OCI-LY3 (cell line): ENCODE measurements at regions not wholly inside any gene's neighbourhood (a gene's known extent, or its start where the extent isn't known, plus 50 kb on each side); places are given as distances from the start of the nearest gene placed in this dataset.
A peak's percentile ranks its signal among the peaks of the same experiment; 100 is the strongest.
"Not testable (repeated sequence)": the region's sequence is repeated elsewhere in the genome, so short reads cannot be mapped to it uniquely, and the experiment has no call there.

ENCODE experiments used
- H2AFZ ChIP-seq: fragments of 200-600, 300-600 bp; shearing (Covaris generic); 2 replicates; pipeline ENCODE4 v1.6.0; 2014; ENCODE audit warnings: antibody characterized with exemption, low read depth, low read length
- H3K27ac ChIP-seq: fragments of 200-600, 300-600 bp; sonication (generic); 2 replicates; pipeline ENCODE4 v1.5.1; 2014; ENCODE audit warnings: mild to moderate bottlenecking, low read length, moderate library complexity, mixed read lengths
- H3K27me3 ChIP-seq: fragments of 200-600, 300-600 bp; sonication (generic); 2 replicates; pipeline ENCODE4 v1.6.1; 2014; ENCODE audit warnings: low read depth, low read length, mixed read lengths
- H3K36me3 ChIP-seq: fragments of 200-600, 300-600 bp; sonication (generic); replicated peaks from 2 replicates; pipeline ENCODE3; 2014; ENCODE audit warnings: low read depth, low read length, mixed read lengths
- H3K4me1 ChIP-seq: fragments of 300-600, 200-600 bp; sonication (generic); 2 replicates; pipeline ENCODE4 v1.6.1; 2014; ENCODE audit warnings: low read length, mixed read lengths
- H3K4me2 ChIP-seq: fragments of 200-600, 300-600 bp; sonication (generic); 2 replicates; pipeline ENCODE4 v1.6.1; 2014; ENCODE audit warnings: low read length, mixed read lengths
- H3K4me3 ChIP-seq: fragments of 300-600, 200-600 bp; sonication (generic); 2 replicates; pipeline ENCODE4 v1.5.1; 2014; ENCODE audit warnings: antibody characterized with exemption, mild to moderate bottlenecking, low read length, moderate library complexity
- H3K79me2 ChIP-seq: fragments of 300-600, 200-600 bp; shearing (Covaris generic); 2 replicates; pipeline ENCODE4 v1.6.1; 2014; ENCODE audit warnings: mild to moderate bottlenecking, low read length, mixed read lengths
- H3K9ac ChIP-seq: fragments of 300-600, 200-600 bp; shearing (Covaris generic); 2 replicates; pipeline ENCODE4 v1.6.0; 2014; ENCODE audit warnings: mild to moderate bottlenecking, low read length, moderate library complexity
- H3K9me3 ChIP-seq: fragments of 200-600, 300-600 bp; shearing (Covaris generic); 2 replicates; pipeline ENCODE4 v1.6.1; 2014; ENCODE audit warnings: low read length, mixed read lengths; ENCODE audit not compliant: insufficient read depth
- H4K20me1 ChIP-seq: fragments of 200-600, 300-600 bp; sonication (generic); 2 replicates; pipeline ENCODE4 v1.6.1; 2016; ENCODE audit warnings: low read length, mixed read lengths; ENCODE audit not compliant: insufficient read depth
- EZH2phosphoT487 ChIP-seq: fragments of 200-600 bp; shearing (Covaris generic); IDR thresholded peaks from 2 replicates; pipeline ENCODE4 v1.6.1; 2018; ENCODE audit warnings: antibody characterized with exemption, mixed run types, low read depth
- TF ChIP-seq, protein P1 (sequence below): fragments of 200-600, 300-600 bp; sonication (generic); IDR thresholded peaks from 2 replicates; pipeline ENCODE4 v1.5.1; 2014; ENCODE audit warnings: antibody characterized with exemption, low read length, low read depth

DNA sequence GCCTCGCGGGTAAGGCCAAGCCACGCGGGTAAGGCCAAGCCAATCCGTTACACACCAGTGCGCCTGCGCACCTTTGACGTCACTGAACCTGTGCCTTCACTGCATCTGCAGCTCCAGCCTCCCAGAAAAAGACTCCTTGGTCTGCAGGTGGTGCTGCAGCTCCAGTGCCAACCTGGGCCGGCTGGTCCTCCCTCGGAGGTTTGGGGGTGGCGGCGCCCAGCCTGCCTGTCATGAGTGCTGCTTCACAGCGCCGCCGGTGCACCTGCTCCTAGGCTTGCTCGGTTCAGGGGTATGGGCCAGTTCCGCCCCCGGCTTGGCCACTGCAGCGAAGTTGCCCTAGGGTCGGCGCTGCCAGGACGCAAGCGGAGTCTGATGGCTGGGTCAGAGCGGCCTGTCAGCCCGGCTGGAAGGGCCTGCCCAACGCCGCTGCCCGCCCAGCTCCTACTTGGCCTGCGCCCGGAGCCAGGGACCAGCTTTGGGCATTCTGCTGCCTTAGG is 146.6 kb downstream of the USP22 start:
- Histone ChIP-seq H3K27me3 (no peaks in the 10 kb centered on the region), H3K4me2 (no peak overlapping the region), H3K4me1 (no peaks in the 10 kb centered on the region), H3K9me3 (no peaks in the 10 kb centered on the region), H3K79me2 (no peaks in the 10 kb centered on the region), H3K36me3 (no peaks in the 10 kb centered on the region), H4K20me1 (no peaks in the 10 kb centered on the region), H3K27ac (no peak overlapping the region), H2AFZ (no peak overlapping the region), H3K4me3 (no peak overlapping the region), H3K9ac (no peak overlapping the region)
- TF ChIP-seq EZH2phosphoT487 = no peak
- TF ChIP-seq, protein P1, sequence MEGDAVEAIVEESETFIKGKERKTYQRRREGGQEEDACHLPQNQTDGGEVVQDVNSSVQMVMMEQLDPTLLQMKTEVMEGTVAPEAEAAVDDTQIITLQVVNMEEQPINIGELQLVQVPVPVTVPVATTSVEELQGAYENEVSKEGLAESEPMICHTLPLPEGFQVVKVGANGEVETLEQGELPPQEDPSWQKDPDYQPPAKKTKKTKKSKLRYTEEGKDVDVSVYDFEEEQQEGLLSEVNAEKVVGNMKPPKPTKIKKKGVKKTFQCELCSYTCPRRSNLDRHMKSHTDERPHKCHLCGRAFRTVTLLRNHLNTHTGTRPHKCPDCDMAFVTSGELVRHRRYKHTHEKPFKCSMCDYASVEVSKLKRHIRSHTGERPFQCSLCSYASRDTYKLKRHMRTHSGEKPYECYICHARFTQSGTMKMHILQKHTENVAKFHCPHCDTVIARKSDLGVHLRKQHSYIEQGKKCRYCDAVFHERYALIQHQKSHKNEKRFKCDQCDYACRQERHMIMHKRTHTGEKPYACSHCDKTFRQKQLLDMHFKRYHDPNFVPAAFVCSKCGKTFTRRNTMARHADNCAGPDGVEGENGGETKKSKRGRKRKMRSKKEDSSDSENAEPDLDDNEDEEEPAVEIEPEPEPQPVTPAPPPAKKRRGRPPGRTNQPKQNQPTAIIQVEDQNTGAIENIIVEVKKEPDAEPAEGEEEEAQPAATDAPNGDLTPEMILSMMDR = no peak

DNA sequence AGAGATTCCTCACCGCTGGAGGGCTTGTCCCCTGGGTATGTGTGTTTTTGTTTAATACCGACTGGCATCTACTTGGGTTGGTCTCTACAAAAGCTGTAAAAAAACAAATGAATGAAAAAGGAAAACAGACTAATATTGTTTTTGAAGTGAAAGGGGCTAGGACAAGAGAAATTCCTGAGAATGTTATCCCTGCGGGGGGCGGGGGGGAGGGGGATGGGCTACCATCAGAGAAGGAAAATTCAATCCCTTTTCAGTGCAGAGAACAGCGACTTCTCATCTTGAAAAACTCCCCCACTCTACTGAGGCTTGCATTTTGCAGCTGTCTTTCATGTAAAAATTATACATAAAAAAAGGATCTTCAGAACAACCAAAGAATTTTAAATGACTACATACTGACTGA is 144.1 kb downstream of the USP22 start:
- not testable (repeated sequence) for H4K20me1 ChIP-seq, H3K4me1 ChIP-seq, H3K27ac ChIP-seq, H3K9ac ChIP-seq, H3K36me3 ChIP-seq, H3K27me3 ChIP-seq, H3K4me2 ChIP-seq, H3K9me3 ChIP-seq, H2AFZ ChIP-seq, H3K4me3 ChIP-seq, H3K79me2 ChIP-seq

DNA sequence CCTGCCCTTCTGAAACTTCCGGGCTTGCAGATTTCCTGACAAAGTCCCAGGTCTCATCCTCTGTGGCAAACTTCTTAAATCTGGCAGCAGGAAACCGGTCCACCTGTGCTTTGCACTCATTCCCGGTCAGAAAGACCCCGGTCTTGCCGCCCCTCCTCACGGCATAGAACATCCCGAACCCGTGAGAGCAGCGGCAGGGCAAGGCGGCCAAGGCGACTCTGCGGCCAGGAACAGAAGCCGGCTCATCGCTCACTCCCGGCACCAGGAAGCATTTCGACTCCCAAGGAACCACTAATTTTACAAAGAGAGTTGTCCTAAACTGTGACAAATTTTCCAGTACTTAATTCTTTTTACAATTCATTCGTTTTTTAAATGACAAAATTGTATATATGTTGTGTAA is 140.3 kb downstream of the USP22 start:
- not testable (repeated sequence) for H3K9ac ChIP-seq, H3K27me3 ChIP-seq, H3K27ac ChIP-seq, H2AFZ ChIP-seq, H3K79me2 ChIP-seq, H3K4me3 ChIP-seq, H4K20me1 ChIP-seq, H3K36me3 ChIP-seq, H3K9me3 ChIP-seq, H3K4me2 ChIP-seq, H3K4me1 ChIP-seq

DNA sequence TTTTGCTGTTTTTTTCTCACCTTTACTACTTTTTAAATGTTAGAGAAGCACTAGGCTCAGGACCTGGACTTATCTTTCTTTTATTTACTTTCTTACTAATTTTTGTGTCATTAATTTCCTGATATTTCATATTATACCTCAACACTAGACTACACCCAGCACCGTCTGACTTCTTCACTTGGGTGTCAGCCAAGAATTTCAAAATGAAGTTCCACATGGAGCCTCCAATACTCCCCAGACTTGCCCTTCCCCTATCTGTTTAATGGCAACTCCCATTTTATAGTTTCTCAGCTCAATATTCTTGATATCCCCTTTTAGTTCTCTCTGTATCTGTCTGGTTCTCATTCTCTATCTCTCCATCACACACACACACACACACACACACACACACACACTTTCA is 139.3 kb downstream of the USP22 start:
- not testable (repeated sequence) for H3K27me3 ChIP-seq

DNA sequence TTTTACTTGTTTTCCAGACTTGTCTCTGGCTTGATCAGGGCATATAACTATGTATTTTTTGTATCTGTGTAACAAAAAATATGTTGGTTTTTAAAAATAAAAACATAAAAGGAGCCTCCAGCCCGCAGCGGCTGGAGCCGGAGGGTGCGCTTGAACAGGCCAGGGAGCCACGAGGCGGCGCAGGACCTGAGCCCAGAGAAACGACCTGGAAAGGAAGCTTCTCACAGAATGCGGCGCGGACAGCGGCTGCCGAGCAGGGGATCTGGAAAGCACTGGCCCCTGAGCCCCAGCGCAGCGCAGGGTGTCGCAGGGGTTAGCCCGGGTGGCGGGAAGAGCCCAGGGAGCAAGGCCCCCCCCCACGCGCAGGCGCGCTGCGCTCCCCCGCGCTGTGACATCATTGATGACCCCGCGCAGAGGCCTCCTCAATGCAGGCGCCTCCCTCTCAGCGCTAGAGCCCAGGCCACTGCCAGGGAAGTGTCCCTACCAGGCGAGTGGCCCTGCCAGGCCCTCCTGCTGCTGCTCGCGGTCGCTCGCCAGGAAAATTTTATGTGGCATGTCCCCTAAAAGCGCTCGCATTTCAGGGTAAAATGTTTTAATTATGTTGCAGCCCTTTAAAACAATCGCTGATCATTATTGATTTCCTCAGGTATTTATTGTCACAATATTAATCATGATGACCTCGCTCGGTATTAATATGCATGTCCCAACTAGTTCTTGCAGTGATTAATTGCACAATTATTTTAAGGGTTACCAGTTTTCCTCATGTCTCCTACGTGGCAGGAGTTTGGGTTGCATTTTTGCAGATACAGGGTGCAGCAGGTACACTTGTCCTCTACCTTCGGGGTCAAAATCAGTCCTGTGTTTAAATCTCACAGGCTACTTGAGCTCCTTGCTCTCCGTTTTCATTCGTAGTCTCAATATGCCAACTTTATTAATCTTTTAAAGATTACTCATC is 134.2 kb downstream of the USP22 start:
- H3K27me3 ChIP-seq = no peaks in the 10 kb centered on the region
- peak overlapping the region; percentile 77 for H3K4me2 ChIP-seq
- peak overlapping the region; percentile 76 for H3K4me3 ChIP-seq
- H3K79me2 ChIP-seq = no peaks in the 10 kb centered on the region
- H4K20me1 ChIP-seq = no peaks in the 10 kb centered on the region
- no peak overlapping the region for H3K27ac ChIP-seq
- no peak for TF ChIP-seq EZH2phosphoT487
- TF ChIP-seq, protein P1 = no peak; the same call in 1 of the 2 replicates
- H3K4me1 ChIP-seq = no peaks in the 10 kb centered on the region; the same call in 1 of the 2 replicates
- H3K9ac ChIP-seq = peak overlapping the region; percentile 61
- peak overlapping the region; percentile 83 for H2AFZ ChIP-seq
- H3K9me3 ChIP-seq = no peaks in the 10 kb centered on the region
- no peaks in the 10 kb centered on the region for H3K36me3 ChIP-seq

More for the DNA sequence above, 139.3 kb downstream of the USP22 start:
- H2AFZ ChIP-seq, H3K9me3 ChIP-seq, H3K4me3 ChIP-seq, H3K27ac ChIP-seq, H3K4me1 ChIP-seq, H3K36me3 ChIP-seq, H3K9ac ChIP-seq, H3K4me2 ChIP-seq, H4K20me1 ChIP-seq, H3K79me2 ChIP-seq: not testable (repeated sequence)
